ENCODE measurements at regions not wholly inside any gene's neighbourhood (a gene's known extent, or its start where the extent isn't known, plus 50 kb on each side); places are given as distances from the start of the nearest gene placed in this dataset.

GRCh38 chr12:111110556-111110955, 190.2 kb upstream of the MYL2 start:
- no peak for TF ChIP-seq EP300 (IDR thresholded peaks at IDR 0.05)
- TF ChIP-seq POLR2AphosphoS5 (IDR thresholded peaks at IDR 0.05) = no peak
- TF ChIP-seq, protein P1, sequence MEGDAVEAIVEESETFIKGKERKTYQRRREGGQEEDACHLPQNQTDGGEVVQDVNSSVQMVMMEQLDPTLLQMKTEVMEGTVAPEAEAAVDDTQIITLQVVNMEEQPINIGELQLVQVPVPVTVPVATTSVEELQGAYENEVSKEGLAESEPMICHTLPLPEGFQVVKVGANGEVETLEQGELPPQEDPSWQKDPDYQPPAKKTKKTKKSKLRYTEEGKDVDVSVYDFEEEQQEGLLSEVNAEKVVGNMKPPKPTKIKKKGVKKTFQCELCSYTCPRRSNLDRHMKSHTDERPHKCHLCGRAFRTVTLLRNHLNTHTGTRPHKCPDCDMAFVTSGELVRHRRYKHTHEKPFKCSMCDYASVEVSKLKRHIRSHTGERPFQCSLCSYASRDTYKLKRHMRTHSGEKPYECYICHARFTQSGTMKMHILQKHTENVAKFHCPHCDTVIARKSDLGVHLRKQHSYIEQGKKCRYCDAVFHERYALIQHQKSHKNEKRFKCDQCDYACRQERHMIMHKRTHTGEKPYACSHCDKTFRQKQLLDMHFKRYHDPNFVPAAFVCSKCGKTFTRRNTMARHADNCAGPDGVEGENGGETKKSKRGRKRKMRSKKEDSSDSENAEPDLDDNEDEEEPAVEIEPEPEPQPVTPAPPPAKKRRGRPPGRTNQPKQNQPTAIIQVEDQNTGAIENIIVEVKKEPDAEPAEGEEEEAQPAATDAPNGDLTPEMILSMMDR (IDR thresholded peaks at IDR 0.05) = no peak
- TF ChIP-seq POLR2A (IDR thresholded peaks at IDR 0.05) = no peak
- H3K27me3 ChIP-seq = no peaks in the 10 kb centered on the region
- no peaks in the 10 kb centered on the region for H3K4me1 ChIP-seq
- H3K4me3 ChIP-seq = no peak overlapping the region
- ATAC-seq (ENCODE audit: low FRiP score in 2 of 2) = no peak
- no peaks in the 10 kb centered on the region for H3K36me3 ChIP-seq
- no peak overlapping the region for H3K27ac ChIP-seq
- 77% methylated on average over 5 of the region's 5 CpGs for WGBS, 2 donors
- DNase-seq = no peak
- no peaks in the 10 kb centered on the region for H3K9me3 ChIP-seq

DNA sequence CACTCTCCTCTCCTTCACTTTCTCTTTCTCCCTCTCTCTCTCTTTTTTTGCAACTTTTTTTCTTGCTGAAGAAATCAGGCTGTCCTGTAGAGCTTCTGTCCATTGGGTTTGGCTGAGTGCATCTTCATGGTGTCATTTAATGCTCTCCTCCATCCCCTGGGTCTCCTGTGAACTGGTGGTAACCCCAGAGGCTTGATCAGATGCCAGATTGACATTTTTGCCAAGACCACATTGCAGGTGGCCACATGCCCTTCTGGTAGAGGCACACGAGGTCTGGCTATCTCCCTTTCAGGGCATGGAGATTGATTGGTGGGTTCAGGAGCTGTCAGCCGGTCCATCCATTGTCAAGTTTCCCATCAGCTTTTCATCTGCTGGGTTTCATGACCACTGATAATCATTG, 188.3 kb upstream of the MYL2 start:
- H3K27me3 ChIP-seq = no peaks in the 10 kb centered on the region
- H3K36me3 ChIP-seq = no peaks in the 10 kb centered on the region
- H3K4me1 ChIP-seq = no peaks in the 10 kb centered on the region
- WGBS, 2 donors = 62 to 72% methylated on average over 2 of the region's 2 CpGs
- H3K27ac ChIP-seq = no peak overlapping the region
- no peaks in the 10 kb centered on the region for H3K9me3 ChIP-seq
- TF ChIP-seq POLR2AphosphoS5 (IDR thresholded peaks at IDR 0.05) (no peak), POLR2A (IDR thresholded peaks at IDR 0.05) (no peak), EP300 (IDR thresholded peaks at IDR 0.05) (no peak)
- TF ChIP-seq, protein P1 (IDR thresholded peaks at IDR 0.05) = no peak
- no peak for ATAC-seq (ENCODE audit: low FRiP score in 2 of 2)
- DNase-seq = no peak
- no peak overlapping the region for H3K4me3 ChIP-seq

DNA sequence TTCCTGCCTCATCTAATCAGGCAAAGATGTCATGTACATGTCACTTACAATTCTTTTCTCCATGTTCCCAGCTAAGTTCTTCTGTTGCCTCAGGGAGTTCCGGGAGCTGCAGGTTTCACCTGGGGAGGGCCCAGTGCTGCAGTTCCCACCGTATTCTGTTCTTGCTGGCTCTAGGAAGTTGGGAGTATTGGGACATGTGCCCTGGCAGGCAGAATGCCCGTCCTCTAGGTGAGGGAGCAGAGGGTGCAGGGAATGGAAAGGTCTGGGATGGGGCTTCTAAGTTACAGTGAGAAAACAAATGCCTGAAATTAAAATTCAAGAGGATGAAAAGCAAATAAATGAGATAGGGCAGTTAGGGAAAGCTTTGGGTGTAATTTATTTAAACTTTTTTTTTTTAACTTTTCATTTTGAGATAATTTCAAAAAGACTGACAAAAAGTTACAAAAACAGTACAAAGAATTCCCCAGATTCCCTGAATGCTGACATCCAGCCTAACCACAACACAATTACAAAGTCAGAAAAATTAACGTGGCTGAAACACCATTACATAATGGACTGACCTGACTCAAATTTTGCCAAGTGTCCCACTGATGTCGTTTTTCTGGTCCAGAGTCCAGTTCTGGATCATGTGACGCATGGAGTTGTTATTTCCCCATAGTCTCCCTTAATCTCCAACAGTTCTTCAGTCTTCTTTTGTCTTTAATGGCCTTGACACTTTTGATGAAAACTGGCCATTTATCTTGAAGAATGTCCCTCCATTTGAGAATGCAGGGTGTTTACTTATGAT, 187.2 kb upstream of the MYL2 start:
- 66 to 69% methylated on average over 6 of the region's 6 CpGs for WGBS, 2 donors
- H3K36me3 ChIP-seq = no peaks in the 10 kb centered on the region
- ATAC-seq (ENCODE audit: low FRiP score in 2 of 2) = no peak
- H3K27me3 ChIP-seq = no peaks in the 10 kb centered on the region
- no peak overlapping the region for H3K4me3 ChIP-seq
- H3K4me1 ChIP-seq = no peaks in the 10 kb centered on the region
- TF ChIP-seq EP300 (IDR thresholded peaks at IDR 0.05) = no peak
- TF ChIP-seq POLR2A (IDR thresholded peaks at IDR 0.05) = no peak
- TF ChIP-seq POLR2AphosphoS5 (IDR thresholded peaks at IDR 0.05) = no peak
- TF ChIP-seq, protein P1 (IDR thresholded peaks at IDR 0.05) = no peak
- no peak for DNase-seq
- no peaks in the 10 kb centered on the region for H3K9me3 ChIP-seq
- H3K27ac ChIP-seq = no peak overlapping the region

DNA sequence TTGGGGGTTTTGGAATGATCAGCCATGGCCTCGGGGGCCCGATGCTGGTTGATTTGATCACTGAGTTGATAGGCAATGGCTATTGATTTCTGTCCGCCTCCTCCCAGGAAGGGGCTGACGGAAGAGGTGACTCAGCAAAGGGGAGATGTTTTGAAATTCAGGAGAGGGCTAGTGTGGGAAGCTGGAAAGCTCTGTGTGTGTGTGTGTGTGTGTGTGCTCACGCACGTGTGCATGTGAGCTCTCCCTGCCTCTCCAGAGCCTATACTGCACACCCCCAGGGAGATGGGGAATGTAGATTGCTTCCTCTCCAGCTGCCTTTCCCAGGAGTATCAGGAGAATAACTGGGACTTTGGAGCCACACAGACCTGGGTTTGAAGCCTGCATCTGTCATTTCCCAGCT, 184.9 kb upstream of the MYL2 start:
- no peaks in the 10 kb centered on the region for H3K4me1 ChIP-seq
- WGBS, 2 donors = 61 to 67% methylated on average over 4 to 6 of the region's 6 CpGs
- TF ChIP-seq POLR2A (IDR thresholded peaks at IDR 0.05) (no peak), EP300 (IDR thresholded peaks at IDR 0.05) (no peak)
- TF ChIP-seq, protein P1 (IDR thresholded peaks at IDR 0.05) = no peak
- H3K36me3 ChIP-seq = no peaks in the 10 kb centered on the region
- no peaks in the 10 kb centered on the region for H3K9me3 ChIP-seq
- no peak overlapping the region for H3K27ac ChIP-seq
- DNase-seq (no peak), ATAC-seq (ENCODE audit: low FRiP score in 2 of 2) (no peak)
- H3K27me3 ChIP-seq = no peaks in the 10 kb centered on the region
- H3K4me3 ChIP-seq = no peak overlapping the region

- no peak overlapping the region for H3K4me3 ChIP-seq
- no peak overlapping the region for H3K27ac ChIP-seq
- TF ChIP-seq, protein P1 (IDR thresholded peaks at IDR 0.05) = no peak
- TF ChIP-seq POLR2AphosphoS5 (IDR thresholded peaks at IDR 0.05) = no peak
- no peak for TF ChIP-seq POLR2A (IDR thresholded peaks at IDR 0.05)
- no peak for TF ChIP-seq EP300 (IDR thresholded peaks at IDR 0.05)
- ATAC-seq (ENCODE audit: low FRiP score in 2 of 2) (no peak), DNase-seq (no peak)
- no peaks in the 10 kb centered on the region for H3K9me3 ChIP-seq
- 70 to 73% methylated on average over 2 of the region's 2 CpGs for WGBS, 2 donors
- no peaks in the 10 kb centered on the region for H3K4me1 ChIP-seq
- no peaks in the 10 kb centered on the region for H3K27me3 ChIP-seq
- H3K36me3 ChIP-seq = no peaks in the 10 kb centered on the region
Observed at GRCh38 chr12:111103583-111103982, 183.2 kb upstream of the MYL2 start.
